Ammon's horn (tissue), 1 donor: ENCODE measurements at regions not wholly inside any gene's neighbourhood (a gene's known extent, or its start where the extent isn't known, plus 50 kb on each side); places are given as distances from the start of the nearest gene placed in this dataset.
"Not testable (repeated sequence)": the region's sequence is repeated elsewhere in the genome, so short reads cannot be mapped to it uniquely, and the experiment has no call there.

Experiments used
- DNase-seq: peaks from one replicate; pipeline ENCODE4 v3.0.0-alpha.2; 2016; ENCODE audit warnings: low spot score

DNA sequence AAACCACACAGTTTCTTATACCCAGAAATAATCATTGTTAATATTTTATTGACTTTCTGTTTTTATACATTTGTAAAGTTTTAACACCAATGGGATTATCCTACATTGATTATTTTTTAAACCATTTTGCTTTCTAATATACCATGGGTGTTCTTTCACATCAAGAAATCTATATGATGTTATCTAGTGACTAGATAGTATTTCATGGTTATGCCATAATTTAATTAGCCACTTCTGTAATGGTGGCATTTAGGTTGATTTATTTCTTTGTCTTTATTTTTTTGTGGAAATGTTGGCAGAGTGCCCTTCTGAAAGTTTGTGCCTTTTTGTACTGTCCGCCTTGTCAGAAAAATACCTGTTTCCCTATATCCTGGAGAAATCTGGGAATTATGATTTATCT, 193.3 kb downstream of the CEP135 start:
- DNase-seq = no peak

DNA sequence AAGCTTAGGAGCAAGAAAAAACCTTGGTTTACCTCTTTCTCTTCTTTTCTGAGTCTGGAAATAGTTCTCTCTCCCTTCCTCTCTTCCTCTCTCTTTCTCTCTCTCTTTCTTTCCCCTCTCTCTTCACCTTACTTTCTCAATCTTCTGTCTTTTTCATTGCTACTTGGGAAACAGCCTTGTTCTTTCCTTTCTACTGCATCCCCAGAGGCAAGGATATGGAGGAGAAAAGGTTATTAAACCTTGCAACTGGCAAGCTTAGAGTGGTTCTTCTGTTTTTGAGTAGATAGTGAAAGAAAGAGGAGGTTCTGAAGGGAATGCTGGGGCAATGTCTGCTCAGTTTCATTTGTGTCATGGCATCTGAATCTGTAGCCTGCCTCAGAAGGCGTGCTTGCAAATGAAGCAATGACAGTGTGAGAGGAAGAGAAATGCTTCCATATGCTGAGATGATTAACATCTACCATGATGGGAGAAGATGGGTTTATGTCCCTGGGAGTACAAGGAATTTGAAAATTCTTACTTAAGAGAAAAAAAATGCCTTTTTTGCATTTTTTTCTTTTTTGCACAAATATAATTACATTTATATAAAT, 190.6 kb downstream of the CEP135 start:
- DNase-seq = no peak

DNA sequence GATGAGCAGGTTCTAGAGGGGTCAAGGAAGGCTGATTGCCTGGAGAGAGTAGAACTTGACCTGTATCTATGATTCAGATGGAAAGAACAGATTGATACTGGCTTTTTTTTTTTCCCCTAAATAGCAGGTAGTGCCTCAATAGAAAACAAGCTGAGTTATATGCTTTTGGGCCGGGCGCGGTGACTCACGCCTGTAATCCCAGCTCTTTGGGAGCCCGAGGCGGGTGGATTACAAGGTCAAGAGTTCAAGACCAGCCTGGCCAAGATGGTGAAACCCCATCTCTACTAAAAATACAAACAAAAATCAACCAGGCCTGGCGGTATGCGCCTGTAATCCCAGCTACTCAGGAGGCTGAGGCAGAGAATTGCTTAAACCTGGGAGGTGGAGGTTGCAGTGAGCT, 186.1 kb downstream of the CEP135 start:
- DNase-seq = not testable (repeated sequence)

DNA sequence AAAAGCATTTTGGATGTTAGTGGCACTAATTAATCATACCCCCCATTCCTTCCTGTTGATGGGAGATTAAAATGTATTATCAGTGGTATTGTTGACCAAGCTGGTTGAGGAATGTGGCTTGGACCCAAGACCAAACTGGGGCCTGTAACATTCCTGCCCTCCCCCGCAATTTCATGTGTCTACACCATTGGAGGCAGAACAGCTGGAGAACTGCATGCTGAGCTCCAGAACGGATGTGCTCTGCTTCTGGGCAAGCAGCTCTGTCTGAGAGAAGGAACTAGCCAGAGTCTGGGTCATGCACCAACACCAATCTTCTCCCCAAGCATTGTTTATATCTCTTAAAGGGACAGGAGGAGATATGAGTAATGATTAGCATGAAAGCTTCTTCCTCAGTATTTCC, 185.5 kb downstream of the CEP135 start:
- no peak for DNase-seq

DNA sequence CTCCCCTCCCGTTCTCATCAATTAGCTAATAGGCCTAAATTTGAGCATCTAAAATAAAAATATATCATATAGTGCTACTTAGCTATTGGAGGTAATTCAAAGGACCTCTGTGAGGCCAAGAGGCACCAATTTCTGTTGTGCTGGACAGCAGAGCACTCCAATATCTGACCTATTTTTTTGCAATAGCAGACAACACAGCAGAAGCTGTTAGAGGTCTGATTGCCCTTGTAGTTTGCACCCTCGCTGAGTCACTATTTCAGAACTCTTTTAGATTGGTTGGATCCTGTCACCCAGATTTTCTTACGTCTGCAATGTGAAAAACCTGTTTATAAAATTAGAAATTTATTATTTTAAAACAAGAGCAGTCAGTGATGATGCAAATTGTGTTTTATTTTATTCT, 184.1 kb downstream of the CEP135 start:
- no peak for DNase-seq

DNA sequence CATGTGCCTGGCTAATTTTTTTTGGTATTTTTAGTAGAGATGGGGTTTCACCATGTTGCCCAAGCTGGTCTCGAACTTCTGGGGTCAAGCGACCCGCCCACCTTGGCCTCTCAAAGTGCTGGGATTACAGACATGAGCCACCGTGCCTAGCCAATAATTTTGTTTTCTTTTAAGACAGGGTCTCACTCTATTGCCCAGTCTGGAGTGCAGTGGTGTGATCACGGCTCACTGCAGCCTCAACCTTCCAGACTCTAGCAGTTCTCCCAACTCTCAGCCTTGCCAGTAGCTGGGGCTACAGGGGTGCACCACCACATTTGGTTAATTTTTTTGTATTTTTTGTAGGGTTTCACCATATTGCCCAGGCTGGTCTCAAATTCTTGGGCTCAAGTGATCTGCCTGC, 183.4 kb downstream of the CEP135 start:
- DNase-seq = not testable (repeated sequence)

DNA sequence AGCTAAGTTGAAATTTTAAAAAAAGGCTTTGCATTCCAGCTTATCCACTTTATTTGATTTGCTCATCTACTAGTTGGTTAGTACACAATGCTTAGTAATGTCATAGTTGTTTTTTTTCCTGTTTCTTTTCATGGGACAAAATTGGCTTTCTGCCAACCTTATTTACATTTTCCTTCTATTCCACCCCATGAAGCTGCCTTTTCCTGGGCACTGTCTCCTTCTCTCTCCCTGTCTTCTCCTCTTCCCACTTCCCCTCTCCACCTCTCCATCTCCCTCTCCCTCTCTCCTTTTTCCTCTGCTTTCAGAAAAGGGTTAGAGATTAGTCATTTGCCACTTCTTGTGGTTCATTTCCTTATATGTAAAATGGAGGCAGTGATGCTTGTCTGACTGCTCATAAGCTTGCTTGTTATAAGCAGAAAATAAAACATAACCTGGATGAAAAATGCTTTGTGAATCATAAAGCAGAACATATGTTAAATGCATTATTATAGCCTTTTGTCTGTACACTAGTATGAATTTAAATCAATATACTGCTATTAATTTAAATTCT, 181.9 kb downstream of the CEP135 start:
- no peak for DNase-seq

DNA sequence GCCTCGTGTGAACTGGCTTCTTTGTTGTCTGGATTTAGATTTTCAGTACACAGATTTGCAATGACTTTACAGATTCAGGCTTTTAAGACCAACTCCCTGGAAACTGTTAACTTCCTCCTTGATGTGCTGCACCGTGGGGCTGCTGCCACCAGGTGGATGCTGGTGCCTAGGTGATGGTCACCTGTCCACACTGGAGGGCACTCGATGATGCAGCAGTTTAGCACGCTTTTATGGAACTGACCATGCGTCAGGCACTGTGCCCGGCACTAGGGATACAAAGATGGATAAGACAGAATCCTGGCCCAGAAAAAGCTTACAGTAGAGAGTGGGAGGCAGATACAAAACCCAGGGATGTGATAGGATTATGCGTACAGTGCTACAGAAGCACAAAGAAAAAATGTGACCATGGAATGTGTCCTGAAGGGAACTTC, 180.7 kb downstream of the CEP135 start:
- DNase-seq = no peak

DNA sequence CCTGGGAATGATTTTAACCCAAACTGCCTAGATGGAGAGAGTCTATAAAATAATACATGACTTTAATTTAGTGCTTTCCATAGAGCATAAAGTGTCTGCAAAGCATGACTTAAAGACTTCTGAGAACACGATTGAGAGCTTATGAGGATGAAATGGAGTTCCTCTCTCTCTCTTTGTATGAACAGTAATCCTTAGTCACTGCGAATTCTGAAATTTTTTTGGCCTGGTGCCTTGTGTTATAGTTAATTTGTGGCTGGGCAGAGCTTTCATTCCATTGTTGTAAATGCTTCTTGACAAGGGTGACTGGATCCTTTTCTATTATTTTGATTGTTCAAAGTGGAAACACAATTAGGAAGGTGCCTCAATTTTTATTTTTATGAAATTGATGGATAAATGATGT, 179.5 kb downstream of the CEP135 start:
- DNase-seq = no peak

DNA sequence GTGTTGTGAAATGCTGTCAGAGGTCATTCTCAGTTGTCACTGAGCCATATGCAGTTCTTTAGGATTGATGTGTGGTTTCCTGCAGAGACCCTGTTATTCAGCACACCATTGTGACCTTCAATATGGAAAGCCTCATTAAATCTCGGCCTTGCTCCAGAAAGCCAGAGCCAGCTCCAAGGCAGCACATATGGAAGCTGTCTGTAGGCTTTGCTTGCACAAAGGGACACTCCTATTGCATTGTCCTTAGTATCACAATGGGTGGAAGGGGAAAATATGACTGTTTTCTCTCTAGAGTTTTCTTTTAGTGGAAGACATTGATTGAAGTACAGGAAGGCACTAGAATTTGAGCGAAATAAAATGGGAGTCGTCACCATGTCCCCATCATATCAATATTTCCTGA, 179.0 kb downstream of the CEP135 start:
- no peak for DNase-seq

DNA sequence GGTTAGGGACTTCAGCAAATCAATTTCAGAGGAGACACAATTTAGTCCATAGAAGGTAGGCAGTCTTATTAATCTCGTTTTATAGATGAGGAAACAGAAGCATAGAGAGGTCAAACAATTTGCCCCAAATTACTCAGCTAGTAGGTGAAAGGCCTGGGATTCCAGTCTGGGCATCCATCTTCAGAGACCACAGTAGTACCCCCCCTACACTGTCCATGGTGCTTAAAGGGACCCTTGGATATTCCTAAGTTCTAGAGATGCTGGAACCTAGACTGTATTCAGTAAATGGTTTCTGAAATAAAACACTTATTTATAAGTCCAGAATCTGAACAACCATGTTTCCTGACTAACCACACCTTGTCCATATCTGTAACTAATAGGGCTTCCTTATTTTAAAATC, 174.8 kb downstream of the CEP135 start:
- DNase-seq = no peak

DNA sequence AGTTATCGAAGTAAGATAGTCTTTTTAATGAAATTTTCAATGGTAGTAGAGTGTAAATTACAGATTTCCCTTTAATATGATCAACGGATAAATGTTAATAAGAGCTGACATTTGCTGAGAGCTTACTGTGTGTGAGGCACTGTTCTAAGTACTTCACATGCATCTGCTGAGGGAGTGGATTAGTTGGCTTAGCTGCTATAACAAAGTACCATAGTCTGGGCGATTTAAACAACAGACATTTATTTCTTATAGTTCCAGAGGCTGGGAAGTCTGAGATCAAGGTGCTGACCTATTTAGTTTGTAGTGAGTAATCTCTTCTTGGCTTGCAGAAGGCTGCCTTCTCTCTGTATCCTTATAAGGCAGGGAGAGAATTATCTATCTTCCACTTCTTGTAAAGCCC, 174.3 kb downstream of the CEP135 start:
- DNase-seq = no peak

DNA sequence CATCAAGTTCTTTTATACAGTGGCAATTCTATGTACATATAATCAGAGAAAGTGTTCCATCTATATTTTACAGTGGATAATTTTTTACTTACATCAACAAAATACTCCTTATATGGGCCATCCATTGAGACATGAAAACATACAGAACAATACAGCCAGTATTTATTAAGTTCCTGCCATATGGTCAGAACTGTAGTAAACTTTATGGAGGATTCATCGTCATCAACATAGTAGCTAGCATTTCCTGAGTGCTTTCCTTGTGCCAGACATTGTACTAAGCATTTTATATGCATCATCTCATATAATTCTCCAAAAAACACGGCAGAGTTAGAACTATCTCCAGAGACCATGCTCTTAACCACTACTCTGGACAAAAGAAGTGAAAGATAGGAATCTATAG, 170.1 kb downstream of the CEP135 start:
- DNase-seq = no peak

DNA sequence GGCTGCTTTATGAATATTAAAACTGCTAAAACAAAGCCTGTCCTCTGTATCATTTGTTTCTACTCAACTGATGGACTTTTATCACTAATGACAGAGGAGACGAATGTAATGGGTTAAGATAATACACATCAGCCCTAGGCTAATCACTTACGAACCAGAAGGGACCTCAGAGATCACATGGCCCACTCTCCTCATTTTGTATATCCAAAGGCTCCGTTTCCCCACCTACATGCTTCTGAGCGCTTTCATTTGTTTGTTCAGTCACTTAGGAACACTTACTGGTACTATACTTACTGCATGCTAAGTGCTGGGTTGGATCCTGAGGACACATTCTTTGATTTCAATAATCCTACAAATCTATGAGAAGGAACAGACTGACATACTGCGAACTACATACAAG, 169.3 kb downstream of the CEP135 start:
- no peak for DNase-seq

DNA sequence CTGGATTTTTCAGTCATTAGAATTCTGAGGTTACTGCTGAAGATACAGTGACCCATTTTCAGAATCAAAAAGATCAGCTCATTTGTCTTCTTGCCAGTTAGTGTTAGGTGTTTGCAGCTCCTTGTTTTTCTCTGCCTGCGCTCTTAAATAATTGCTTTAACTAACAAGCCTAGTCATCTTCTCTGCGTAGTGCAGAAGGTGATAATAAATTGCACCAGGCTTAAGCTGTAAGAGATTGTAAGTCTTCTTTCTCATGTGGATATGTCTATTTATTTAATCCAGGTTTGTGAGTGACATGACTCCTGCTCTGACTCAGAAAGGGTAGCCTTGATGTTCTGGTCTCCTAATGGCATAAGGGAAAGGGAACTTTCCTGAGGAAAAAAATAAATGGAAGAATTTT, 167.2 kb downstream of the CEP135 start:
- no peak for DNase-seq

DNA sequence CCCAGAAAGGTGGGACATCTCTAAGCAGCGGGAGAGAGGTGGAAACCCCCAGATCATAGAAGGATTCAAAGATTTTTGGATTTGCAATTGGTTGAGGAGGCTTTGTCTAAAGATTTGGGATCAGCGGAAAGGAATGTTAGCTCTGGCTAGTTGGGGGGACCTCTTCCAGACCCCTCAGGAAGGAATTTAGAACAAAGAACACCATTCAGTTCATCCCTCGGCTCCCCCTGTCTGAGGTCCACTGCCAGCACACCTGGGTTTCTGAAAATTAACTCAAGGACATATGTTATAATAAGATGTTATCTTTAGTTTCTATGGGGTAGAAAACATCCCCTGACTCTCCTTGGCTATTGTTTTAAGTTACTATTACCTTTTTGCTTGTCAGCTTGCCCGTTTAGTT, 163.6 kb downstream of the CEP135 start:
- no peak for DNase-seq

DNA sequence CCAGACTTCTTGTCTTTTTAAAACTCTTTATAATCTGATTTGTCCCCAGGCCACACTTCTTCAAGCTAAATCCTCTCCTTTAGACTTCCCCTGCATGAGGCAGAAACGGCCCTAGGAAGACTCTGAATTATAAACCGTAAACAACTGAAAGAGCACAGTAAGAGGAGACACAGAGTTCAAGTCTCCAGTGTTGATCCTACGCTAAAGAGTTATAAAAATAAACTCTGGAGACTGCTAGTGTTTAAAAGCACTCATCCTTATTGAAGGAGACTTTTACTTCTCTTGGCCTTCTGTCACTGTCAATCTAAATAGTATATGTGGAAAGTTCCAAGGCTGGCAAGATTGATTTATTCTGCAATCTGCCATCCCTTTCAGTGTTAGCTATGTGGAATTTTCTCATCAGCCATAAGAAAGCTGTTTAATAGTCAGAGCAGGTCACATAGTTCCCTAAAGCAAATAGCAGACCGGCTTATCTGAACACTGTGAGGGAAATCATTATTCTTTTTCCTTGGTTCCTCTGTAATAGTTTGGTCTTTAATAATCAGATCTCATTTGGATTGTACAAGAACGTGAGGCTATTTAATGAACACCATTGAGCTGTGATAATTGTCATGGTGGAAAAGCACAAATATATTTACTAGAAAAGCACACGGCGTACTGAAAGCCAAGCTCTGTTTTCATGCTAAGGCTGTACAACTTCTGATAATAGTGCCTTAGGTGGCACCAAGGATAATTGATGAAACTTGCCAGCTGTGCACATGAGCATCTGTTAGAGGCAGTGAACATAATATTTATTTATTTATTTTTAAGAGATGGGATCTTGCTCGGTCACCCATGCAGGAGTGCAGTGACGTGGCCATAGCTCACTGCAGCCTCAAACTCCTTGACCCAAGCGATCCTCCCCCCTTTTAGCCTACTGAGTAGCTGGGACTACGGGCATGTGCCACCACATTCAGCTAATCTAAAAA, 157.7 kb downstream of the CEP135 start:
- DNase-seq = no peak

DNA sequence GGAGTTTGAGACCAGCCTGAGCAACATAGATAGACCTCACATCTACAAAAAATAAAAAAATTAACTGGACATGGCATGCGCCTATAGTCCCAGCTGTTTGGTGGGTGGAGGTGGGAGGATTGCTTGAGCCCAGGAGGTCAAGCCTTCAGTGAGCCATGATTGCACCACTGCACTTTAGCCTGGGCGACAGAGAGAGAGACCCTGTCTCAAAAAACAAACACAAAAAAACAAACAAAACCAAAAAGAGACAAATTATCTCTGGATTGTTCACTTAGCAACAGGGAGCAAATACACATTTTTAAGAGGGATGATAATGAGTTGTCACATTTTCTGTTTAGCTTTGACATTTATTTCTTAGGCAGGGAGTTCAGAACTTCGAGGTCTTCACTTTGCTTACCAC, 155.4 kb downstream of the CEP135 start:
- DNase-seq = no peak

DNA sequence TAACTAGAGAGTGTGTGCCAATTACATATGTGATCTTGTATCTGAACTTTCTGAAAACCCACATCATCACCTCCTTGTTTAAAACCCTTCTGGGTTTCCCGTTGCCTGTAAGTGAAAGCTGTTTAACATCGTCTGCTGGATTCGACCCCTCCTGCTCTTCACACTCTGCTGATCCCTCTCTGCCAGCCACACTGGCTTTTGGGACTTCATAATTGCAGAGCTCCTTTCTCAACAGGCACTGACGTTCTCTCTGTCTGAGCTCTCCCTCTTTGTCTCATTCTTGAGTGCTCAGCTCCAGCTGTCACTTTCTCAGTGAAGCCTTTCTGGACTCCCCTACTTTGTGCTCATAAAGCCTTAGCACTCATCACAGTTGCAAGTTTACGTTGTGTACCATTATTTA, 153.9 kb downstream of the CEP135 start:
- DNase-seq = no peak

DNA sequence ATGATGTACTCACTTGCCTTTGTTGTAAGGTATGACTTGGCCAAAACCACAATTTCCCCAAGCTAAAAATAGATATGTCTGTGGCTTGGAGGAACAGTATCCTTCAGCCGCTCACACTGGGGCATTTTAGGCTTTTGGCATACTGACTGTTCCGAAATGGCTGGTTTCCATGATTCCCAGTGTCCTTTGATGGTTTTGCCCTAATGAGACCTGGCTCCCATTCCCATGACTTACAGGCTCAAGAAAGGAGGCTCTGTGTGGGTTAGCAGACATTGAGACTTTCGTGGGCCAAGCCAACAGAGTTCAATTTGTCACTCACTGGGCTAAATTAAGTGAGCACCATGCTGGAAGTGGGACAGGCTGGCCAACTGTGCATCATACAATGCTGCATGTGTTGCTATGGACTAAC, 150.6 kb downstream of the CEP135 start:
- peak; percentile 81 for DNase-seq

DNA sequence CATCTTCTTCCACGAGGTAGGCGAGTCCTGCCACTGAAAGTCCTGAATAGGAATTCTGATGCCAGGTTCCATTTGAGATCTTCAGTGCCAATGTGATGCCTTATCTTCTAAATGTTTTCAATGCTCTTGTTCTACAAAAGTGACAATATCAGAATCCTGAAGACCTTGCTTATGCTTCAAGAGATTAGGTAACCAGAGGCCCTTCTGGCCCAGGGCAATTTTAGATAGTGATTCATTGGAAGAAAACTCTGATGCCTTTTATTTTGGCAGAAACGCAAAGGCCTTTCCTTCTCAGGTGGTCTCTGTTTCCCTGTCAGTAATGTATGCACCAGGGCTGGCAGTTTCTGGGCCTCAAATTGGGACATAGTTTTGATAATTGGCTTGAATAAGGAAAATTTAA, 144.8 kb downstream of the CEP135 start:
- no peak for DNase-seq

DNA sequence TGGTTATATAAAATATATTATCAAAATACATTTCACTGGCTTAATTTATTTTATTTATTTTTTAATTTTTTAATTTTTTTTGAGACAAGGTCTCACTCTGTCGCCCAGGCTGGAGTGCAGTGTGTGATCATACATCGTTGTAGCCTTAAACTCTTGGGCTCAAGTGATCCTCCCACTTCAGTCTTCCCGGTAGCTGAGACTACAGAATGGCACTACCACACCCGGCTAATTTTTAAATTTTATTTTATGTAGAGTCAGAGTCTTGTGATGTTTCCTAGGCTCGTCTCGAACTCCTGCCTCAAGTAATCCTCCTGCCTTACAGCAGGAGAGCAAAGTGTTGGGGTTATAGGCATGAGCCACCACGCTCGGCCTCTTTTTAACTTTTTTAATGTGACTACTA, 143.8 kb downstream of the CEP135 start:
- DNase-seq = no peak

DNA sequence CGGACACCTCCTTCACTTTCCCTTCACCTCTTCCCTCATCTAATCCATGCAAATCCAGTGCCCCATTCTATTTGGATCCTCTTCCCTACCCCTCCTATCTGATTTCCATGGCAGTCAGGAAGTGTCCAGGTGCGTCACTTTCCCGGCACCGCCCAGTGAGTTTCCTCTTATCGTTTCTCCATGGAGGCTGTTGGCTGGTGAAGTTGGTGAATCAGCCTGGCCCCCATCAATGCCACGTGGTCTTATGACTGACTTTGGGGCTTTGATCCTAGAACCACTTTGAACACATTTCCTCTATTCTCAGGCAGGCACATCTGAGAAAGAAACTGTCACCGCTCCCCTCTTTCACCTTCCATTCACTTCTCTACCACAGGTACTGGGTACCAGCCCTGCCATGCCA, 137.8 kb downstream of the CEP135 start:
- DNase-seq = no peak
